GM21825 (cell line): ENCODE measurements at regions not wholly inside any gene's neighbourhood (a gene's known extent, or its start where the extent isn't known, plus 50 kb on each side); places are given as distances from the start of the nearest gene placed in this dataset.

Experiments
- ATAC-seq: cut with Tn5 transposase; IDR thresholded peaks from one replicate; pipeline ENCODE4 v1.9.1; 2021; ENCODE audit warnings: mild to moderate bottlenecking, moderate library complexity; ENCODE audit not compliant: unreplicated experiment

GRCh38 chr3:159775372-159775961 lies 213.2 kb upstream of the IL12A start:
- no peak for ATAC-seq

GRCh38 chr3:159776779-159777178 lies 211.9 kb upstream of the IL12A start:
- ATAC-seq = no peak

GRCh38 chr3:159779883-159780282 lies 208.8 kb upstream of the IL12A start:
- no peak for ATAC-seq

DNA sequence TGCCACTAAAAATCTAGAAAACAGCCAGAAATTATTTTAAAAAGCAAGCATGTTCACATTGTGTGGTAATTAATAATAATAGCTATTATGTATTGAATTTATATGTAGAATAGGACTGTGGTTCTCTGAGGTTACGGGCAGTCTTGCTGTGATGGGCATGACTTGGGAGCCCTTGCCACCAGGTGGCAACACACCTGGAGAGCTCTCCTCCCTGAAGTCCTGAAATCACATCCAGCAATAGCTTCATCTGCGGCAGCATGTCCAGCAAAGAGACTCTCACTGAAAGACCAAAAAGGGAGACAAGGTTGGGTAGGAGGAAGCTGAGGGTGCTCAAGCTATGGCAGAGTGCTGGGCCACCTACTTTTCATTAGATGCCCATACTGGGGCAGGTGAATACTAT lies 206.8 kb upstream of the IL12A start:
- no peak for ATAC-seq

DNA sequence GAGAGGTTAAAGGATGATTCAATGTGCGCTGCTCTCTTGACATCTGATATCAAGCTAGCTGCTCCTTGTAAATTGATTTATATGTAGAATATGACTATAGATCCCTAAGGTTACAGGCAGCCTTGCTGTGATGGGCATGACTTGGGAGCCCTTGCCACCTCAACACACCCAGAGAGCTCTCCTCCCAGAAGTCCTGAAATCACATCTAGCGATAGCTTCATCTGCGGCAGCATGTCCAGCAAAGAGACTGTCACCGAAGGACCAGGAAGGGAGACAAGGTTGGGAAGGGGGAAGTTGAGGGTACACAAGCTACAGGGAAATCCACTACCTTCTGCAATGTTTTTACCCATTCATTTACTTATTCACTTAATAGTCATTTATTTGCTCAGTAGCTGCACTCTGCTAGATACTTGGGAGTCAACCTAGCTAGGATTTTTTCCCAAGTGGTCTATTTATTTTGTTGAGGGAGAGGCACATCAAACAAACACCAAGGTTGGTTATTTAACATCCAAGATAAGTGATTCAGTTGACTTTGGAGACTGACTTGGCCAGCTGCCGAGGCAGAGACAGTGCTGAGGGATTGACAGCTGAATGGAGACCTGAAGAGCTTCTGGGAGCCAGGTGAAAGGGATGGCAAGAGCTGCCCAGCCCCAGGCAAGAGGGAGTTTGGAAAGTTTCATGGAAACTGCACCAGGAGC lies 205.8 kb upstream of the IL12A start:
- ATAC-seq = no peak

GRCh38 chr3:159783780-159784742 lies 204.6 kb upstream of the IL12A start:
- ATAC-seq = no peak

DNA sequence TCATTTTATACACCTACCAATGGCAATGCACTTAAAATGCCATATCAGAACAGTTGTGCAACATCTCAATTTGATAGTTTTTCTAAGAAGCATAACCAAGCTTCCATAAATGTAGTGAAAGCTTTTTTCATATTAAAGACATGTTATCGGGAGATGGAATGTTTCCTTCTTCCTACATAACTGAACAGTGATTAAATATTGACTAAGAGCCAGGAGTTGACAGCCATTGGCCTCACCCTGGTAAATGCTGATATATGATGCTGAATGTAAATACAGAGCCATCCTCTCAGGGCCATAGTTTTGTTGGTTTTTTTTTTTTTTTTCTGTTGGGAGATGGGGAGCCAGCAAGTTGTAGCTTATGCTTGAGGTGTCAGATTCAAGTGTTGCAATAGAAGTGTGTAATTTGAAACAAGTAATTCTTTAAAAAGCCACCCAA lies 203.3 kb upstream of the IL12A start:
- ATAC-seq = no peak

DNA sequence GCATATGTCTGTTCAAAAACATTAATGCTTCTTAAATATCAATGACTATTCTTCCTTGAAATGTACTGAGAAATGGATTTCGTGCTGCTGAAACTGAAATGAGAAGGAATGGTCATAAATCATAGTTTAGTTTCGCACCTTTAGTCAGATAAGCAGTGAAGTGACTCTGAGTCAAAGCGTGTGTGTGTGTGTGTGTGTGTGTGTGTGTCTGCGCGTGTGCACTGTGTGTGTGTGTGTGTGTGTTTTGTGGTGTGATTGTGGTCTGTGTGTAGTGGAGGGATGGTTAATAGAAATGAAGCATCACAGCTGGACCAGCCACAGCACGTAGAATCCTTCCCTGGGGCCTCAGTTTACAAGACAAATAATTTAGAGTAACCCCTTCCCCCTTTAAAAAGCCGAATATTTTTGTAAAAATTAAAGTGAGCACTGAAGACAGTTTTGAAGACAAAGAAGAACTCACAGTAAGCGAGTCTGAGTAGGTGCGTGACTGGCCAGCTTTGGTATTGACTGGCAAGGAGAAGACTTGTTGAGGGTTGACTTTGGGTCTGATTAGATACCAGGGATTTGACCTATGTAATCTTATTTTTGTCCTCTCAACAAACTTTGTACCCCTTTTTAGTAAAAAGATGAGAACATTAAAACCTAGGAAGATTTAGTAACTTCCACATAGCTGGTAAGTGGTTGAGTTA lies 202.0 kb upstream of the IL12A start:
- no peak for ATAC-seq

GRCh38 chr3:159787178-159787574 lies 201.5 kb upstream of the IL12A start:
- no peak for ATAC-seq

DNA sequence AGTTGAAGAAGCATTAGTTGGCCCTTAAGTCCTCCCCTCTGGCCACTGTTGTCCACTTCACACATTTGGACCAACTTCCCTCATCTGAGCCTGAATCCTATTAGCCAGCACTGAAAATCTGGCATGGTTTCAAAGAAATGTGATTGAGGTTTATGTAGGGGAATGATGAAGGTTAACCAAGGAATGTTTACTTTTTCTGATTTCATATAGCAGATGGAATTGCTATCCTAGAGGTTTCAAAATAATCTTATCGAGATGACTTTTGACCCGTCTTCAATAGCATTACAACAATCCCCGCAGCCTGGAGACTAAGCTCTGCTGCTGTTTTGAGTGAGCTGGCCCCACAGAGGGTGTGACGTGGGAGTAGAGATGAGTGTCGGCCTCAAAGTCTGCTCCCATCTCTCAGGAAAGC lies 200.8 kb upstream of the IL12A start:
- no peak for ATAC-seq

GRCh38 chr3:159788291-159788690 lies 200.3 kb upstream of the IL12A start:
- no peak for ATAC-seq

DNA sequence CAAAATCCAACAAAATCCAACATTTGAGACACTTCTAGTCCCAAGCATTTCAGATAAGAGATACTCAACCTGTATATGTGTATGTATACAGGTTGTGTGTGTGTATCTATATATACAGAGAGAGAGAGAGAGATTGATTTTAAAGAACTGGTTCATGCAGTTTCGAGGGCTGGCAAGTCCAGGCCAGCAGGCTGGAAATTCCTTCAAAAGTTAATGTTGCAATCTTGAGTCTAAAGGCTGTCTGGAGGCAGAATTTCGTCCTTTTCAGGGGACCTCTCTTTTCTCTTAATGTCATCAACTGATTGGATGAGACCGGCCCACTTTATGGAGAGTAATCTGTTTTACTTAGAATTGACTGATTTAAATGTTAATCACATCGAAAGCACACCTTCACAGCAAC lies 199.6 kb upstream of the IL12A start:
- no peak for ATAC-seq

DNA sequence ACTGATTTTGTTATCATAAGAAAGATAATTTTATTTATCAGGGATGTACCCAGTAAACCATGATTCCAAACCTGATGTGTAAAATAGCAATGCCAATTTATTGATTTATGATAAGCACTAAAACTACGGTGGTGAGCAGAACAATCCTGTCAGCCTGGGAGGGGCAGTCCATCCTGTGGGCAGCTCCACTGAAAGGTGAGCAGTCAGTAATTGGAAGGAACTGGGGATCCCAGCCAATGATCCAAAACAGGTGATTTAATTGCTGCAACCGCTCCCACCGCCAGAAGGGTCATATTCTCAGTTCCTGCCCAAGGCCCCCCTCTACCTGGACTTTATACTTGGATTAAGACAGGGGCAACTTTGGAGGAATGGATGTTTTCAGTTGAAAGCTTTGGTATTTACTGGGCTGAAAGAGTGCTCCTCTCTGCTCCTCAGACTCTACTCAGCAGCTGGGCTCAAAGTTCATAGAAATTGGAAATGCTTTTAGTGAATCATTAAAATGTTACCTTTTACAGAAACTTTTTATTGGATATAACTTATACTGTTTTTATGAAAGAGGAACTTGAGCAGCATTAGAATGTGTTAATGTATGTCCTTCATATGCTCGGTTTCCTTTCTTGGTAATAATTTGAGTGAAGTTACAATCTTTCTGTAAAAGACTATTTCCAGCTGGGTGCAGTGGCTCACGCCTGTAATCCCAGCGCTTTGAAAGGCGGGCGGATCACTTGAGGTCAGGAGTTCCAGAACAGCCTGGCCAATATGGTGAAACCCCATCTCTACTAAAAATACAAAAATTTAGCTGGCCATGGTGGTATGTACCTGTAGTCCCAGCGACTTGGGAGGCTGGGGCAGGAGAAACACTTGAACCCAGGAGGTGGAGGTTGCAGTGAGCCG lies 198.6 kb upstream of the IL12A start:
- ATAC-seq = no peak

DNA sequence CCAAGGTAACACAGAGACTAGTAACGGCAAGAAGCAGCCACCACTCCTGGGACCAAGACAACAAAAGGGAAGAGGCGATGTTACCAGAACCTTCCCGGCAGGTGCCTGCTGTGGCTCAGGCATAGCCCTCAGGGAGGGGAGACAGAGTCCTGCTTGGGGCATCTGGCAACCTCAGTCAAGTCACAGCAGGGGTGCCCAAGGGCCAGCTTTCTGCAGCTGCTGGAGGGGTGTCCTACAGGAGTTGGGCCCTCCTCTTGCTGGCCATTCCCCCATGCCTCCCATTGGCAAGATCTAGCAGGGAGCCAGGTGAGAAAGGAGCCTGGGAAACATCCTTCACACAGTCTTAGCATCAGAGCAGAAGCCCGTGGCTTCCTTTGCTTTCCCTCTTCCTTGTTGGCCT lies 197.3 kb upstream of the IL12A start:
- no peak for ATAC-seq

GRCh38 chr3:159792070-159792469 lies 196.6 kb upstream of the IL12A start:
- no peak for ATAC-seq

GRCh38 chr3:159795042-159795441 lies 193.6 kb upstream of the IL12A start:
- ATAC-seq = no peak

- ATAC-seq = no peak
These were observed 192.9 kb upstream of the IL12A start for GRCh38 chr3:159795681-159796175.

DNA sequence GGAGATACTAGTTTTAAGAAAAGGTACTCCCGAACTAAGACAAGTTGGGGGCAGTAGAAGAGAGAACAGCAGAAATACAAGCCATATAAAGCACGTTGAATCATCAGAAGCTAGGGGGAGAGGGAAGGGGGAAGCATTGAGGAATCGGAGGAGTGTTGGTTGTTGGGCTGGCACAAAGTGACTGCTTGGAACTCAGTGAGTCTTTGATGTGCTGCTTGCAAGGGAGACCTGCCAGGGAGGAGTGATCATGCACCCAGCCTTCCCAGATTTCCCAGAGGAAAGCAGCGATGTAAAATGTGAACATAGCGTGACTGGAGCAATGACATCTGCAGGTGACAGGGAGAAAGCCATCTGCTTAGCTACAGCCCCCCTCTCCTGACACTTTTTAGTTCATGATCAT lies 192.4 kb upstream of the IL12A start:
- no peak for ATAC-seq

- ATAC-seq = no peak
These were observed 191.9 kb upstream of the IL12A start for GRCh38 chr3:159796744-159797143.

- no peak for ATAC-seq
These were observed 190.9 kb upstream of the IL12A start for GRCh38 chr3:159797771-159798170.
